ENCODE measurements at regions not wholly inside any gene's neighbourhood (a gene's known extent, or its start where the extent isn't known, plus 50 kb on each side); places are given as distances from the start of the nearest gene placed in this dataset.

DNA sequence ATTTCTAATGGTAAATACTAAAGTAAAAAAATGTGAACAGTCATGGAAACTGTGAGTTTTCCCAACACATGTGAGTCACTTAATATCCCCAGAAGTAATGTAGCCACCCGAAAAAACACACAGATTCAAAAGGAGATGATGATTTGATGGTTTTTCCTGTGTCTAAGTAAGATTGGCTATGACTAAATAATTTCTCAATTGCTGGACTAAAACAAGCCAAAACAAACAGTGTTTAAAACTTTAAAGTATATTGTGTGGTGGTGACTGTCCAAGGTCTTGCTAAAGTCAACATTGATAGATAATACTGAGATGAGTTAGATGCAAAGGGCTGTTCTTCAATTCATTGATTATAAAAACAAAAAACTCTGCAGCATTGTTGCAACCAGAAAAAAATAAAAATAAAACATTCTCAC is 89.6 kb upstream of the SOX5 start:
- ATAC-seq (no peak), DNase-seq (no peak)

DNA sequence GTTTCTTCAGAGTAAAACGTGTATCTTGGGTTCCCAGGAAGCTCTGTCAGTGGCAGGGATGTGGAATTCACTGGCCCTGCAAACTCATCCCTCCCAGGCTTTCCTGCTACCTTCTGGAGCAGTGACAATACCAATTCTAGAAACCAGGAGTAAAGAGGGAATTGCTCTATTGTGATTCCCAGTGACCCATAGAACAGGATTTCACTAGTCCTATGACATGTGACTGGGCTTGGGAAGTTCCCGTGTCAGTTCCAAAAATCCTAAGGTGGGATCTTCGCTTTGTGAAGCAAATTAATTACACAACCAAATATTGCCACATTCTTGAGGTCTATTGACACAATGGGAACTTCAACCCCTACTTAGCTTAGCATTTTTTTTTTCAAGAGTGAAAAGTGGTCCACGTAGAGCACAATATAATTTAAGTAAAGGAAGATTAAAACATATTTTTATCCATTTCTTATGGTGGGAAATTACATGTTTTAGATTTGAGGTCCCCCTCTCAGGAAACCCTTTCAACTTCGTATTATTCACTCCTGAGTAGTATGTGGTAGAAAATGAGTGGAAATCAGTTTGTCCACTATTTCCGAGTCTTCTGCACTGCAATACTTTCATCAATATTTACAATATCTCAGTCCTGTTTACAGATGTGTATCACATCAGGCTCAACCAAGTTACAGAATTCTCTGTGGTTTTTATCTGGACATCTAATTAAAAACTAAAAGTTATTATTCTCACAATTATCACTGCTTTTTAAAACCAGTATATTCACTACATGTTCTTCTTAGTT is 88.9 kb upstream of the SOX5 start:
- ATAC-seq (no peak), DNase-seq (no peak)

DNA sequence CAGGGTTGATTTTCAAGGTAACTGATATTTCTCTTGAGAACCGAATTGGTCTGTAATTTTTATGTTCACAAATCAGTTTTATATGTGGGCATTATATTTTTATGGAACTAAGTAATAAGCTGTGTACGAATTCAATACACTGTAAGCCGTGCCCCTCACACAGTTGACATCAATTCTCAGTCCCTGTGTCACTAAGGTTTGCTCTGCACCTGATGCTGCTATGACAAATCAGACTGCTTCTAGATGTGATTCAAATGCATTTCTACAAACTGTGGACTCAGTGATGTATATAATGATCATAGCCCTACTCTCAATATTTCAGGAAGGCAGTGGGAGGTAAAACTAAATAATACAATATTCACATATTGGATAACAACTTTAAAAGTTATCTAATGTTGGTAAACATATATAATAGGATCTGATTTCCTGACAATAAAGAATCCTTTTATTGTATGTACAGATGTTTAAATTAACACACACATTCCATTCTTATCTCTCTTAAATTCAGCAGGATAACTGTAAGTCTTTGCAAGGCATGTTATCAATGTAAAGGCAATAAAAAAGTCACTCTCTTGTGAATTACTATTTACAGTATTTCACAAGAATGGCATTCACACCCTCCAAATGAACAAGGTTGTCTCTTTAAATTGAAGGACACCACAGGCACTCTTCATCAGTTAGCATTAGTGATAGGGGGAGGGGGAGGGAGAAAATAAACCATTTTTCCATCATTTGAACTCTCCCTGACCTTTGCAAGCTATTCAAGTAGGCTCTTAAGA is 87.2 kb upstream of the SOX5 start:
- ATAC-seq (no peak), DNase-seq (no peak)

DNA sequence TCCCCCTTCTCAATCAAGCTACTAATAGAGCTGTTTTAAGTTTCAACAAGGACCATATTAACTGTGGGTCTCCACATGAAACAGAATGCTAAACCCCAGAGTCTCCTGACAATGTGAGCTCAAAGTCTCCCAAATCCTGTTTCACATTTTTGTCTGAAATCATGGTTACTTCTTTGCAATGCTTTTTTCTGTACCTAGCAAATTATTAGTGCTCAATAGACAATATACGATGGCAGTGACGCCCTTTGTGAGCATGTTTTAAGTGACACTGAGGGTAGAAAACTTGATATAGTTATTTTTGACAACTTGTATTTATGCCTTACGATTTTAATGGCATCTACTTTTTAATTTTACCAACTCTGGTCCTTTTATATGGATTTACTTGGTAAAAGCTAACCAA is 85.4 kb upstream of the SOX5 start:
- ATAC-seq, result no peak
- DNase-seq, result no peak

DNA sequence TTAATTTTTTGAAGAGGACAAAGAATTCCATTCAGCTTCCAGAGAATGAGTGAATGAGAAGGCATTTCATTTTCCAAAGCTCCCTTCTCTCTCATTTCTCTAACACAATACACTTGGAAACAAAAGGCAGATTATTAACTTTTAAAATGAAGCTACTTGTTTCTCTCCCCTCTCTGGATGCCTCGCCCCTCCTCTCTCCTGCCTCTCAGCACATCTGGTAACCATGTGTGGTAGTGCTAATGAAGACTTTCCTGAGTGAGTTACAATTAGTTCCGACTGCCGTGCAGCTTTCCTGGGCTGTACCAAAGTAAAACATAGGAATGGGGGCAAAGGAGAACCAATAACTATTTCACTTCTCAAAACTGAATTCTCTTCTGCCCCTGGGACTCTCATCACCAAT is 84.7 kb upstream of the SOX5 start:
- ATAC-seq (no peak), DNase-seq (no peak)

DNA sequence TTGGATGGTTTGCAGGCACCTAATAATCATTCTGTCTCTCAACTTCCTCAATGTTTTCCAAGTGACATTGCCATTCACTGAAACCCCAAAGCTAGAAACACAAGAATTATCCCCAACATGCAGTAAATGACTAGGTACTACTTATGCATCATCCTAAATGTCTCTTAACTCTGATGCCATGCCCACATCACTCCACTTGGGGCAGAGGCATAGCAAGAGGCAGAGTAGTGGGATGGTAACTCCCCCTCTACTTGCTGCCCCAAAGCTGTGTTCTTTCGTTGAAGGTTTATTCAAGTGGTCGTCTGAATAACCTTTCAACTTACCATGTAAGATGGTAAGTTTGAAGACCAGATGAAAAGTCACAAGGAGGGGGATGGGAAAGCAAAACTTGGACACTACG is 77.9 kb upstream of the SOX5 start:
- ATAC-seq (no peak), DNase-seq (no peak)

DNA sequence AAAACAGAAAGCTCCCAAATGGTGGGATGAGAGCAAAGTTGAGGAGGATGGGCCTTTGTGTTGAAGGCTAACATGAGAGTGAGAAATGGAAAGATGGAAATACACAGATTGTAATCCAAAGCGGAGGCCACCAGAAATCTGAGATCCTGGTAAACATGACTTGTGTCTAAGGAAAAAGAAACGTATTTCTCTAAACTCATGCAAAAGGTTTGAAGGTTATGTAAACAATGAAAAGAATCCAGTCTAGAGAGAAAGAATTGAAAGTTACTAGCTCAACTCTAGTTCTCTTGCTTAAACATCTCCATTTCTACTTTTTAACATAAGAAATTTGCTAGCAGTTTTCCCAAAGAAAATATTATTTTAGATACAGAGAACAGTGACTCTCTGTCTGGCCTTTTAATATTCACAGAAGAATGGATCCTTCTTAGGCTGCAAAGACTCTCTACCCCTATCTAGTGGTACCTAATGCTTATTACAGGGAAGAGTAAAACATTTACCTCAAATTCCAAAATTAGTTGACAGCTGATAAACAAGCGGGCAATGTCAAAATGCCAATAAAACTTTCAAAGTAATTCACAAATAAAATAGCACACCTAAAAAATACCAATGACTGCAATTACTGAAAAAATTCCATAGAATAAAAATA is 75.8 kb upstream of the SOX5 start:
- ATAC-seq, result no peak
- DNase-seq, result no peak

DNA sequence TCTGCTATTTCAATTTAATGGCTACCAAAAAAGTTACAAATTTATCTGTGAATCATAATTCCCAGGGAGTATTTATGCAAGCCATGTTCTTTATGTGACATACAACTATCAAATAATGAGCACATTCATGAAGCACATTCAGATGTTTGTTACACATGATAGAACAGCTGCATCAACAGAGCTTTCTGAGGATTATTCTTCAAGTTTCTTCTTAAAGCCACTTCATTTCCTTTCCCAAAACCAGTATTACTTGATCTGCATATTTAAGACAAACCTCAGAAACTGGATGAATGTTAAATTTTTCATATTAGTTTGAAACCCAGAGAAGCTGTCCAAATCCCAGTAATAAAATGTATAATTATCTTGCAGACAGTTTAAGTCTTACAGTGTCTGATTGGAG is 73.6 kb upstream of the SOX5 start:
- DNase-seq (no peak), ATAC-seq (no peak)

DNA sequence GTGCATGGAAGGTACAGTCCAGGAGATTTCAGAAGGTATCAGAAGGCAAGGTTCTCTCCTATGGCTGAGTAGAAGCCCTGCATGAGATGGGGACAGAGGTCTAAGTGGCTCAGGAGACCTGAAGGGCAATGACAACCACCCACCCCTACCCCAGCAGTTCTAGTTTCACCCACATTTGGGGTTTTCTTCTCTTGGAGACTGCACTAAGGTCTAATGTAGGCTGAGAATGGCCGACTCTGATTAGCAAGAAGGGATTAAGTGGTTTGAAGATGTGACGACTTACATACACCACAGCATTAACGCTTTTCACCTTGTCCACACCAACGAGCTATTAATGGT is 71.7 kb upstream of the SOX5 start:
- ATAC-seq, result no peak
- DNase-seq, result no peak

DNA sequence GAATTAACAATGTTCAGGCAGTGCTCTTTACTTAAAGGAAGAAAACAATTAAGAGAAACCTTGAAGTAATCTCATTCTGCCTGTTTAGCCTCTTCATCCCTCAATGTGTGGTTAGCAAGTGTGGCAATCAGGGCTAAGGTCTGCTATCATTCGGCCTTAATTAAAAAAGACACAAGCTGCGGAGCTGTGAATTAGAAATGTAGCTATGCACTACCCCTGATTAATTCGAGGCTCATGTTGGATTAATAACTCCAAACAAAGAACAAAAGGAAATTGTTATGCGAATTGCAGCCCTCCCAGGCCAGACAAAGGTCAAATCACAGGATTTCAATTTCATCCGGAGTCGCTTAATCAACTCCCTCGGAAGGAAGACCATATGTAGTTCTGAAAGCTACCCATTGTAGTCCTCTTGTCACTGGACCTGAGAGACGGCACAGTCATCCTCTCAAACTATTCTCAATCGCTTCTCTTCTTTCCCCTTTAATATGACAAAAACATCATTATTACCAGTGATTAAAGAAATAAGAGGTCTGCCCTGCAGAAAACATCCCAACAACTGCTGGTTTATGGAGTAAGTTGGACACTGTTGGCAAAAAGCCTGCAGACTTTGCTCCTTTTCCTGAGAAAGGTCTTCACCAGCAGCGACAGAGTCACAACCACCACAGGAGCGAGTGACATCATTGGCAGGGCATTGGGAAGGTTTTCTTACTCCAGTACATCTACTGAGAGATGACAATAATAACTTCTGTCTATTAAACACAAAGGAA is 71.1 kb upstream of the SOX5 start:
- ATAC-seq, result no peak
- no peak for DNase-seq

DNA sequence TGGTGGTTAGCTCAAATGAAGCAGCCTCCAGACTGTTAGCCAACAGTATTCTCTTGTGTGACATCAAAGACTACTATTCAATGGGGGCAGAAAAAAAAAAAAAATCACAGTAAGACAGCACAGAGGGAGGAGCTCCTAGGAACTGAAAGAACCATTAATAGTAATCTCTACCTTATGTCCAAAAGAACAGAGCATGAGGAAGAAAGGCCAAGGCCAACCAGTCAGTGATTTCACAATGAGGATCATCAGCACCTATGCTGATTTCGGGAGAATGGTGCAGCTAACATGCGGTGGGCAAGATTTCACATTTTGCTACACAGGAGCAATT is 66.3 kb upstream of the SOX5 start:
- ATAC-seq (no peak), DNase-seq (no peak)

DNA sequence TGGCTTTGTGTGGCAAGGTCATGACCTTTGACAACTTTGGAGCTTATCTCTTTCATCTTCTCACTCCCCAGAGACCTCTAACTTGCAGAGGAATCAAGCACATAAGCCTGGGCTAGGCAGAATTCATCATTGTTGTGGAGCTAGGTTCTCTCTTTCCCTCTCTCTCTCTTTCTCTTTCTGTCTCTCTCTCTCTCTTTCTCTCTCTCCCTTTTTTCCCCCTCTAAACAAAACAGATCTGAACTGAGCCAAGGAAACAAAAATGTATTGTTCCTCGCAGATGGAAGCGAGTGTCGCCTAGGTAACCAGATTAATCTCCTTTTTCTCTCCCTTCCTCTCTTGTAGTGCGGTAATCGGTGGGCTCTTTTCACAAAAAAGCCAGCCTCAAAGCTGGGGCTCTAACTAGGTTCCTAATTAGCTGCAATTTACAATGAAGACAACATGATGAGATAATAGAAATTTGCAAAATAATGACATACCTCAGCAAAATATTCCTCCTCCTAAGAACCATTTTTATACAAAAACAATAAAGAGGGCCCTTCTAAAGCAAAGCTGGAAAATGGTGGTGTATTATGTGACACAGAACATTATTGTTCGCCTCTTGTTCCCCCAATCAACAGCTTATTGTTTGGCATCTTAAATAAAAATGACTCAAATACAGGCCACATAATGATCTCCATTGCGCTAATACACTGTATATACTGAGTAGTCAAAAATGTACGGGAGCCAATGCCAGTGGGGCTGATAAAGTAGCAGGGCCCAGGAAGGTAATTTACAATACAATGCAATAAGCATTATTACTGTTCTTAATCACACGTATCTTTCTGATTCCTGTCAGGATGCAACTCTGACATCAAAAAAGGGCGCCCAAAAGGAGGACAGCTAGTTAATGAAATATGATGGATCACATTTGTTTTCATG is 65.7 kb upstream of the SOX5 start:
- DNase-seq, result no peak
- no peak for ATAC-seq

DNA sequence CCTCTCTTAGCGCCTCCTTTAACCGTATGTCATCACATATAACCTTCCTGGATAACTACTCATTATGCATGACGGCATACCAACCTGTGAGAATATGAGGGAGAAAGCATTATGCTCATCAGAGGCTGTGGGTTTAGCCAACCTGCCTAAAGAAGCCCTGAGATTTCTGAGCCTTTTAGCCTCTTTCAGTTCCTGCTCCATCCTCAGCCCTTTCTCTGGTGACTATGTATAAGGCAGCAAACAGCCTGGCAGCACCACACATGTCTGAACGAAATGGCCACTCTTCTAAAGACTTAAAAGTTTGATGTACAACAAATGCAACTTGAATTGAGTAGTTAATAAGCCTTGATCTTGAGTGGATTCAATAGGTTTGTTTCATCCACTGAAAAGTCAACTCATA is 64.8 kb upstream of the SOX5 start:
- no peak for ATAC-seq
- DNase-seq, result no peak

DNA sequence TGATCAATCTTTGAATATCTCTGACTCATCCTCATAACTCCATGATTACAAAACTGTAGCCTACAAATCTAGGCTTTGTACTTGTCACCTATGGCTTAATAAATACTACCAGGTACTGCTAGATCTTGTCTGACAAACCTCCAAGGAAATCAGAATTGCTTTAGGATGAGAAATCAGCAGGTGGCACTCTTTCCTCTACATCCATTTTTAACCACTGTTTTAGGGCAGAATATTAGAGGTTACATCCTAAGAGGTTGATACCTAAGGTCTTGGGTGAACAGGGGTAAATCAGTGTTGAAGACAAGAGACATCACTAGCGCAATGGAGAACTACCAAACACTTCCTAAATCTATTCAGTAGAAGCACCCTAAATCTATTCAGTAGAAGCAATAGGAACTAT is 63.1 kb upstream of the SOX5 start:
- no peak for ATAC-seq

DNA sequence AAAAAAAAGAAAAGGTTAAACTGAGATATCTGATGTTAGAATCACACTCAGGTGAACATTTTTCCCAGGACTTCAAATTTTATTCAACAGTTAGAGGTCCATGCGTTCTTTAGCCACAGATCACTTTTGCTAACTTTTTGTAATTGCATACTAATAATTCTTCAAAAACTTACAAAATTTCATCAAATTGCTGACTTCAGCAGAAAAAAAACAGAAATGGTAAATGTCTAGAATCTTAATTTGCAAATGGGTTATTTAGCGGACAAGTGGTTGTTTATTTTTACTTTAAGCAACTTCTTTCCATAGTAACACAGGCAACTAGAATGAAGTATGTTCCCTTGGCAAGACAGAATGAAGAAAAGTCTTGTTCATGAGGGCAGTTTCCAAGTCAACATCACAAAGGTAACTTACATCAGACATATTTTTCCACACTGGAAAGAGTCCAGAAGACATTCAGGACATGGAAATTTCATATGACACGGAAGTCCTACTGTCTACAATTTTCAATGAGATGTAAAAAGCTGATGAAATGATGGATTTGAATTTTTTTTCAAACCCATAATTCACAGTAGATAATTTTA is 62.5 kb upstream of the SOX5 start:
- DNase-seq (no peak), ATAC-seq (no peak)

More for the DNA sequence above, 63.1 kb upstream of the SOX5 start:
- no peak for DNase-seq

DNA sequence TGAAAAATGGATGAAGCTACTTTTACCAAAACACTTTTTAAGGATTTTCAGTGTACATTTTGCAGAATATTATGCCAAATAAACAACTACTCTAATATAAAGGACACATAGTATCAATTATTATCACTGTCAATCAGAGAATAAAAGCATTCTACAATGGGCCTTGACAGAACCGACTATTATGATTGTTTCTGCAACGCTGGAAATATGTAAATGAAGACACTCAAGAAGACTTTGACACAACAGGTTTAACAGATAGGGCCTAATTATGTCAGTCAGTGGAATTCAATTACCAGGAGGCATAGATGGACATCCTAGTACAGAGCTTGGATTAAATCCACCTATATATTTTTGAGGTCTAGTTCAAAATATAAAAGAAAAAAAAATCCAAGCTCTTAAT is 58.7 kb upstream of the SOX5 start:
- no peak for ATAC-seq
- no peak for DNase-seq
